ENCODE measurements at regions not wholly inside any gene's neighbourhood (a gene's known extent, or its start where the extent isn't known, plus 50 kb on each side); places are given as distances from the start of the nearest gene placed in this dataset.

DNA sequence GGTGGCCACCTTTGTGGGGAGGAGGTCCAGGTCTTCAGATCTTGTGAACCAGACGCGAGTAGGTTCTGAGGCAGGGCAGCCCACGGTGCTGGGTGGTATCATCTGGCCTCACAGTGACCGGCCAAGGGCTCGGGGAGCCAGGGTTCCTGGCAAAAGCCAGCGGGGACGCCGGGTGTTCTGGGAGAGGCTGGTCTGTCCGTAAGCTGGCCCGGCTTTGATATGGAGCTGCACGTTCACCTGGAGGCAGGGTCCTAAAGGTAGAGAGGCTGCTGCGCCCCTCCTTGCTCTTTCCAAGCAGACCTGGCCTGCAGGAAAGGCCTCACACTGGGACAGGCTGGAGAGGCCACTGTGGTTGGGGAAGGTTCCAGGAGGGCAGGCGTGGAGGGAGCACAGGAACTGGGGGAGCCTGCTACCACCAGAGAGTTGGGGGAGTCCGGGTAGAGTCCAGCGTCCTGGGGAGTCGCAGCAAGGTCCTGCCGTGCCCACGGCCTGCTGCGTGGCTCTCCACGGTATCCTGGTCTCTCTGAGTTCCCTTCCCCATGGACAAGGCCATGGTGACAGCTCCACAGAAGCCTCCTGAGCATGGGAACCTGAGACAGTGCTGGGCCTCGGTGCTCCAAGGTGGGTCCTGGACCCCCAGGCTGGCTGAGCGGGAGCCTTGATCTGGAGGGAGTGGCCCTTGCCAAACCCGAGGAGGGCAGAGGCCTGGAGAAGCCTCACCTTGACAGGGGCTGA lies 452.4 kb upstream of the B3GAT1 start:
- H3K27ac ChIP-seq, result no peak overlapping the region
- H3K9me3 ChIP-seq, result no peaks in the 10 kb centered on the region
- TF ChIP-seq Cebpa-rat (IDR thresholded peaks at IDR 0.05), result no peak
- H3K27me3 ChIP-seq, result no peaks in the 10 kb centered on the region
- no peak overlapping the region for H3K9ac ChIP-seq
- no peak overlapping the region for H3K4me2 ChIP-seq
- peaks cover 24% of the 10 kb centered on the region for H3K4me1 ChIP-seq
- H3K4me3 ChIP-seq, result no peak overlapping the region
- H3K36me3 ChIP-seq, result no peaks in the 10 kb centered on the region
- no peaks in the 10 kb centered on the region for H4K20me1 ChIP-seq

DNA sequence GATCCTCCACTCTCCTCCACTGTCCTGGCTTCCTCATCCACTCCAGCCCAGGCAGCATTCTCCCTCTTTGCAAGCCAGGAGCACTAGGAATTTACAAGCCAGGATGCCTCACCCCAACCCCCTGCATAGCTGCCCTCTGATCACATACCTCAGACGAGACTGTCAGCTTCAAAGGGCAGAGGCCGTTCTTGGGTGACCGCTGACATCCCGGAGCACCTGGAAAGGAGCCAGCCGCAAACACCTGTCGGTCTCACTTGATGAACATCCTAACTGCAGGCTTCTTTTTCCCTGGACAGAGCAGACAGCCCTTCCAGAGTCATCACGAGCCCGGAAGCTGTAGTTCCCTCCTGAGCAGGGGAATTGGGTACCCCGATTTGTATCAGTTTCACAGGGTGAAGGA lies 451.3 kb upstream of the B3GAT1 start:
- no peak for TF ChIP-seq Cebpa-rat (IDR thresholded peaks at IDR 0.05)

GRCh38 chr11:134862587-134863195 lies 450.6 kb upstream of the B3GAT1 start:
- no peak overlapping the region for H3K4me3 ChIP-seq
- H4K20me1 ChIP-seq, result no peaks in the 10 kb centered on the region
- H3K4me1 ChIP-seq, result peaks cover 37% of the 10 kb centered on the region
- no peaks in the 10 kb centered on the region for H3K36me3 ChIP-seq
- H3K9me3 ChIP-seq, result no peaks in the 10 kb centered on the region
- no peak for TF ChIP-seq Cebpa-rat (IDR thresholded peaks at IDR 0.05)
- no peak overlapping the region for H3K4me2 ChIP-seq
- H3K9ac ChIP-seq, result no peak overlapping the region
- H3K27me3 ChIP-seq, result no peaks in the 10 kb centered on the region
- no peak overlapping the region for H3K27ac ChIP-seq

More for the DNA sequence above, 451.3 kb upstream of the B3GAT1 start:
- no peaks in the 10 kb centered on the region for H3K27me3 ChIP-seq
- no peaks in the 10 kb centered on the region for H3K36me3 ChIP-seq
- H3K27ac ChIP-seq, result no peak overlapping the region
- H3K4me3 ChIP-seq, result no peak overlapping the region
- no peaks in the 10 kb centered on the region for H3K9me3 ChIP-seq
- H3K9ac ChIP-seq, result no peak overlapping the region
- H4K20me1 ChIP-seq, result no peaks in the 10 kb centered on the region
- H3K4me2 ChIP-seq, result no peak overlapping the region
- peaks cover 35% of the 10 kb centered on the region for H3K4me1 ChIP-seq

DNA sequence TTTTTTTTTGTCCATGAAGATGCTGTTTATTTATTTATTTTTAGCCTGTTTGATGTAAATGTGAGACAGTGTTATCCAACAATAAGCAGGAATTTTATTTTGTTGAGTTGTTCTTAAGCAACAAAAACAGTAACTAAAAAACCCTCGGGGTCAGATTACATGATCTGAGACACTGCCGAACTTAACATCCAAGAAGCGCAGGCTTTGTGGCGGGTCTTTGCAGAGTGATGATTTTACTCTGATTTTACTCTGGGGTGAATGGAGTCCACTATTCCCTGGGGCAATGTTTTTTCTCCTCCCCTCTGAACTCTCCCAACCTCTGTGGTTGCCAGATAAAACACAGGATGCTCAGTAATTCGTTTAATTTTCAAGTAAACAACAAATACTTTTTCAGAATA lies 450.1 kb upstream of the B3GAT1 start:
- H3K4me2 ChIP-seq, result peak overlapping the region; percentile 29
- TF ChIP-seq Cebpa-rat (IDR thresholded peaks at IDR 0.05), result no peak
- H3K27ac ChIP-seq, result no peak overlapping the region
- H3K9me3 ChIP-seq, result no peaks in the 10 kb centered on the region
- peaks cover 37% of the 10 kb centered on the region for H3K4me1 ChIP-seq
- no peak overlapping the region for H3K4me3 ChIP-seq
- no peaks in the 10 kb centered on the region for H3K36me3 ChIP-seq
- no peak overlapping the region for H3K9ac ChIP-seq
- no peaks in the 10 kb centered on the region for H4K20me1 ChIP-seq
- H3K27me3 ChIP-seq, result no peaks in the 10 kb centered on the region

DNA sequence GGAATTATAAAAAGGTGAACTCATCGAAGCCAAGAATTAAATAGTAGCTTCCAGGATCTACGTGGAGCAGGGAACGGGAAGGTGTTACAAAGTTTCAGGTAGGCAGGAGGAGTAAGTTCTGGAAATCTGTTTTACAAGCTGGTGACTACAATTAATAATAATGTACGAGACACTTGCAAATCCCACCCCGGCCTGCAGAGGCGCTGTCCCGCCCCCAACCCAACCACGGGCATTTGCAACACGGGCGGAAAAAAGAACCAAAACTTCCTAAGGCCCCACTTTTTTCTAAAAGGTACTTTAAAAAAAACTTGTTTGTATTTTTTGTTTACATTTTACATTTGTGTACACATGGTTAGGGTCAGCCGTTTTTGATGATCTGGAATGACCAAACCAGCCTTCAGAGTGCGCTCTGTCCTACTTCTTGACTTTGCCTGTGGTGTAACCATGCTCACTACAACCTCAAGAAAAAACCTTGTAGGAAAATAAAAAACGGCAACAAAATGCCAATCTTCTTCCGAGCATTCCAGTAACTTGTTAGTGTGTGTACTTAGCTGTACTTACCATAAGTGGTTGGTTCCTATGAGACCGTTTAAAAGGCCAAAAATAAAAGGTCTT lies 449.6 kb upstream of the B3GAT1 start:
- Histone ChIP-seq H4K20me1 (no peaks in the 10 kb centered on the region), H3K9ac (no peak overlapping the region), H3K4me1 (peaks cover 37% of the 10 kb centered on the region), H3K27me3 (no peaks in the 10 kb centered on the region), H3K4me2 (peak overlapping the region; percentile 29), H3K9me3 (no peaks in the 10 kb centered on the region), H3K36me3 (no peaks in the 10 kb centered on the region), H3K27ac (no peak overlapping the region), H3K4me3 (no peak overlapping the region)
- TF ChIP-seq Cebpa-rat (IDR thresholded peaks at IDR 0.05), result no peak

DNA sequence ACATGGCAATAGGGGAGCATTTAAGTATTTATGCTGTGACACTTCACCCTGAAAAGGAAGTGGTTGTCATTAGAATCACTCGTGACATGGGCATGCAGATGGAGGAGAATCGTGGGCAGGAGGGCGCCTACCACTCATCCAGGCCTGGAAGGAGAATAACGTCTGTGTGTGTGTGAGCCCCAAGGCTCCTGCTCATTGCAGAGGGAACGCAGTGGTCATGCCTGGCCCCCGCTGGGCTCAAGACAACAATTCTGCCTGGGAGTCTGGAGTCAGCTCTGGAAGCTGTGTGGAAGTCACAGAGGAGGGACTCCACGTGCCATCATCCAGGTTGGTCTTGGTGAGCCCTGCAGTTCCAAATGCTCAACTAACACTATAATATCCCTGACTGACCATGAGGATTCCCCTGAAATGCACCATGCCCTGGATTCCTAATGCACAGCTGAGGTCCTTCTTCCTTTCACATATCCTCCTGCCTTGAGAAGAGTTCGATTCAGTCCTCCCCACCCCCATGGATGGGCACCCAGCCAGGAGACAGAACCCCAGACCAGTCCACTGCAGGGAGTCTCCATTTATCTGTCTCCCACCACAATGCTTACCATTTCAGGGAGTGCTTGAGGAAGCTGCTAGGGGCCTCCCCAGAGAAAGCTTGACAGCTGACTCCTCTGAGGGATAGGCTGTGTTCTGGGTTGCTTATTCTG lies 446.9 kb upstream of the B3GAT1 start:
- Histone ChIP-seq H3K4me1 (peaks cover 37% of the 10 kb centered on the region), H3K36me3 (no peaks in the 10 kb centered on the region), H3K27ac (no peak overlapping the region), H3K4me3 (no peak overlapping the region), H3K4me2 (peak overlapping the region; percentile 11; the same call in 1 of the 2 replicates), H3K27me3 (no peaks in the 10 kb centered on the region), H3K9me3 (no peaks in the 10 kb centered on the region), H3K9ac (no peak overlapping the region), H4K20me1 (no peaks in the 10 kb centered on the region)
- no peak for TF ChIP-seq Cebpa-rat (IDR thresholded peaks at IDR 0.05)

DNA sequence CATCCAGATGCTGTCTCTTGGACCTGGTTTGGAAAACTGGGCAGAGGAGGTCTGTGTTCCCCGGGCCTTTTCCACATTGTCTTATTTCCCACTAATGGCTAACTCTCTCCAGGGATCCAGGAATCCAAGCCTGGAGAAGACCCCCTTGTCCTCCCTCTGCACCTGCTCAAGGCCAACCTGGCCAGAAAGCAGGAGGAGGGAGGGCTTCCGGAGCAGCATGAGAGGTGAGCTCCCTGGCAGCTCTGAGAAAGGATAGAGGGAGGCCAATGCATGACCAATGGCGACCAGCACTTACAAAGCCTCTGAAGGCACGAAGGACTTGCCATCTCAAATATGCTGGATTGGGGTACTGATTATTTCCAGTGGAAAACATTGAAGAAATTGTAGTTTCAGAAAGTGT lies 445.0 kb upstream of the B3GAT1 start:
- Histone ChIP-seq H3K4me3 (no peak overlapping the region), H3K4me1 (peaks cover 31% of the 10 kb centered on the region), H3K36me3 (no peaks in the 10 kb centered on the region), H3K27ac (no peak overlapping the region), H3K4me2 (no peak overlapping the region), H3K9ac (no peak overlapping the region), H4K20me1 (no peaks in the 10 kb centered on the region), H3K27me3 (no peaks in the 10 kb centered on the region), H3K9me3 (no peaks in the 10 kb centered on the region)
- TF ChIP-seq Cebpa-rat (IDR thresholded peaks at IDR 0.05), result no peak

DNA sequence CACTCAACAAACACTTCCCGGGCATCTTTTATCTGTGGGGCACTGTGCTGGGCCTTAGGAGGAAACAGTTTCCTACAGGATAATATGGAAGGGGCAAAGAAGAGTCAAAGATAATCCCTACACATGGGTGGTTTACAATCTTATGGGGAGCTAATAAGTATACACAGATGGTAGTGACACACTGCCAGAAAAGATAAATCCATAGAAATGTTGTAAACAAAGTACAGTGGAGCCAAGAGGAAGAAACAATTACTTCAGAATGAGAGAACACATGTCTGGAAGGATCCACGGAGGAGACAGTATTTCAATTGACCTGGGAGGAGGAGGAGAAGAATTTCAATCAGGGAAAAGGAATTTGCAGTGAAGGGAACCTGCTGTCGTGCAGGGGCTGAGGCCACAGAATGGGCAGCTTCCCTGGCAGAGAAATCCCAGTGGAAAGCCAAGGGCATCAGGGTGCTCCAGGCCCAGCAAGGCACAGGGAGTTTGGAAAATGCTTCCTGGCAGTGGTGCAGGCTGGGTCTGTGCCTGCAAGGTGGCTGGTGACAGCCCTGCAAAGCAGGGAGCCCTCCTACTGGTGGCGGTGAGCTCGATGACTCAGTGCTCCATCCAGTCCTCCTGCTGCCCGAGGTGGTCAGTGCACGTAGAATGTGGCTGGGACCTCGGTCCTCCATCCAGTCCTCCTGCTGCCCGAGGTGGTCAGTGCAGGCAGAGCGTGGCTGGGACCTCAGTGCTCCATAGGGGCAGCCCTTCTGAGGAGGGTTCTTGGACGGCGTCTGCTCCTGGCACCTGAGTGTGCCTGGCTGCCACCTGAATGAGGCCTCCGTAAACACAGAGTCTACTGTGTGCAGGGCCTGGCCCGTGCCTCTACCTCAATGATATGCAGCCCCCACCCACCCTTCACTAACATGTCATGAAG lies 444.3 kb upstream of the B3GAT1 start:
- Histone ChIP-seq H3K9me3 (no peaks in the 10 kb centered on the region), H3K36me3 (no peaks in the 10 kb centered on the region), H4K20me1 (no peaks in the 10 kb centered on the region), H3K9ac (no peak overlapping the region), H3K4me2 (no peak overlapping the region), H3K4me1 (peaks cover 24% of the 10 kb centered on the region), H3K4me3 (no peak overlapping the region), H3K27ac (no peak overlapping the region), H3K27me3 (no peaks in the 10 kb centered on the region)
- no peak for TF ChIP-seq Cebpa-rat (IDR thresholded peaks at IDR 0.05)
